ENCODE measurements at regions not wholly inside any gene's neighbourhood (a gene's known extent, or its start where the extent isn't known, plus 50 kb on each side); places are given as distances from the start of the nearest gene placed in this dataset.

DNA sequence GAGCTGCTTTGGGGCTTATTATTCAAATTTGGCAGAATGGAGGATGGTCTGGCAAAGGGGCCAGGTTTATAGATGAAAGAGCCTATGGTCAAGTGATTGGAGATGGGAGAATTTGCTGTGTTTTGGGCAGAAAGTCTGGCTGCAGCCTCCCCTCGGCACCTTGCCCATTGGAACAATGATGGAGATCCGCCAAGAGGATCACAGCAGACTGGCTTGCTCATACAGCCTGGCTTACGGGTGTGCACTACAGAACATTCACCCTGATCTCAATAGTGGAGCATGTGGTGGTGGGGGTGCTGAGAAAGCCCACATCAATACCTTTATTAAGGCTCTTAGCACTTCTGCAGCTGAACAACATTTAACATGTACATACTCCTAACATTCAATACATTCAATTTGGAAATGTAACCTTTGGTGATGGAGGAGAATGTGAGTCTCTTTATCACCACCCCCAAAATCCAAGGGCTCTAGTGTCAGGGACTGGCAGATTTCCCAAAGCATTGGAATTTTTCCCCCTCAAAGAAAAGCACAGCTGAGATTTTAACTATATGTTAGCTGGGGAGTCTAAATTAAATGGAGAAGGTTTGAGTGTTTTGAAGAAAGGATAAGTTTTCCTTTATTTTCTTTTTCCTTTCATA is 118.4 kb upstream of the TMC3 start (continued):
- TF ChIP-seq, protein P1, sequence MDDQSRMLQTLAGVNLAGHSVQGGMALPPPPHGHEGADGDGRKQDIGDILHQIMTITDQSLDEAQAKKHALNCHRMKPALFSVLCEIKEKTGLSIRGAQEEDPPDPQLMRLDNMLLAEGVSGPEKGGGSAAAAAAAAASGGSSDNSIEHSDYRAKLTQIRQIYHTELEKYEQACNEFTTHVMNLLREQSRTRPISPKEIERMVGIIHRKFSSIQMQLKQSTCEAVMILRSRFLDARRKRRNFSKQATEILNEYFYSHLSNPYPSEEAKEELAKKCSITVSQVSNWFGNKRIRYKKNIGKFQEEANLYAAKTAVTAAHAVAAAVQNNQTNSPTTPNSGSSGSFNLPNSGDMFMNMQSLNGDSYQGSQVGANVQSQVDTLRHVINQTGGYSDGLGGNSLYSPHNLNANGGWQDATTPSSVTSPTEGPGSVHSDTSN (IDR thresholded peaks at IDR 0.05), result no peak
- no peak for TF ChIP-seq FOSL2 (IDR thresholded peaks at IDR 0.05; ENCODE audit: borderline replicate concordance, low read depth)

DNA sequence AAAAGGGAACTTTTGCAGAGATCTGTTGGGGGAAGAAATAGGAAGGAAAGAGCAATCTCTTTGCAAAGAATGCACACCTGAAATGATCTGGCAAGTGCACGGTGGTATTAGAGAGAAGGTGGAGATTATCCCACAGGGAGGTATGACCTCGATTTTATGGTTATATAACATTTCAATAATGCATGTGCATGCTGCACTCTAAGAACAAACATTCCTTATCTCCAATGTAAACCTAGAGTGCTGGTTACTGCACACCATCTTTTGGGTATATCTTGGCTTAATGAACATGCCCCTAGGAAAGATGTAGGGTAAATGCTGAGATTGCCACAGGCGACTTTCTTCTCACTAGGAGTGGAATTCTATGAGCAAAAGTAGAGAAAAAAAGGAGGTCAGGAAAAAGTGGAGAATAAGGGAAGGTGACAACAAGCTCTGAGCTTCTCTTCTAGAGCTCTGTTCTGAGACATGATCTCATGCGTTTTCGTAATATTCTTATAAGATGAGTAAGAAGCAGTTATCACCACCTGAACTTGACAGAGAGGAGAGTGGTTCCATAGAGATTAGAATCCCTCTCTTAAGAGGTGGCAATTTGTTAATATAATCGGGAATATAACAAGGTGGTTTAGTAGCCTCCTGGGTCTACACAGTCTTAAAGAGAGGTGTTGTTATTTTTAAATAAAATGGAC is 117.5 kb upstream of the TMC3 start:
- TF ChIP-seq GABPA (IDR thresholded peaks at IDR 0.05; ENCODE audit: low read depth), result no peak
- TF ChIP-seq RXRA (IDR thresholded peaks at IDR 0.05; ENCODE audit: borderline replicate concordance, low read depth), result no peak
- no peak for TF ChIP-seq EP300 (IDR thresholded peaks at IDR 0.05; ENCODE audit: borderline replicate concordance in 1 of 2, low read depth in 1 of 2, low read length in 1 of 2)
- no peak for TF ChIP-seq MXI1 (IDR thresholded peaks at IDR 0.05; ENCODE audit: low read depth, low read length)
- no peak for TF ChIP-seq NFIC (IDR thresholded peaks at IDR 0.05; ENCODE audit: borderline replicate concordance)
- TF ChIP-seq RAD21 (IDR thresholded peaks at IDR 0.05; ENCODE audit: low read length), result no peak
- TF ChIP-seq, protein P2, sequence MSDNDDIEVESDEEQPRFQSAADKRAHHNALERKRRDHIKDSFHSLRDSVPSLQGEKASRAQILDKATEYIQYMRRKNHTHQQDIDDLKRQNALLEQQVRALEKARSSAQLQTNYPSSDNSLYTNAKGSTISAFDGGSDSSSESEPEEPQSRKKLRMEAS (IDR thresholded peaks at IDR 0.05; ENCODE audit: low read depth), result no peak
- TF ChIP-seq TEAD4 (IDR thresholded peaks at IDR 0.05; ENCODE audit: borderline replicate concordance, insufficient read depth), result no peak
- no peak for TF ChIP-seq FOXJ3 (CRISPR knock-in tag; IDR thresholded peaks at IDR 0.05)
- TF ChIP-seq, protein P1 (IDR thresholded peaks at IDR 0.05), result no peak
- no peak for TF ChIP-seq SIN3A (IDR thresholded peaks at IDR 0.05; ENCODE audit: borderline replicate concordance, low read depth, low read length)
- TF ChIP-seq, protein P3, sequence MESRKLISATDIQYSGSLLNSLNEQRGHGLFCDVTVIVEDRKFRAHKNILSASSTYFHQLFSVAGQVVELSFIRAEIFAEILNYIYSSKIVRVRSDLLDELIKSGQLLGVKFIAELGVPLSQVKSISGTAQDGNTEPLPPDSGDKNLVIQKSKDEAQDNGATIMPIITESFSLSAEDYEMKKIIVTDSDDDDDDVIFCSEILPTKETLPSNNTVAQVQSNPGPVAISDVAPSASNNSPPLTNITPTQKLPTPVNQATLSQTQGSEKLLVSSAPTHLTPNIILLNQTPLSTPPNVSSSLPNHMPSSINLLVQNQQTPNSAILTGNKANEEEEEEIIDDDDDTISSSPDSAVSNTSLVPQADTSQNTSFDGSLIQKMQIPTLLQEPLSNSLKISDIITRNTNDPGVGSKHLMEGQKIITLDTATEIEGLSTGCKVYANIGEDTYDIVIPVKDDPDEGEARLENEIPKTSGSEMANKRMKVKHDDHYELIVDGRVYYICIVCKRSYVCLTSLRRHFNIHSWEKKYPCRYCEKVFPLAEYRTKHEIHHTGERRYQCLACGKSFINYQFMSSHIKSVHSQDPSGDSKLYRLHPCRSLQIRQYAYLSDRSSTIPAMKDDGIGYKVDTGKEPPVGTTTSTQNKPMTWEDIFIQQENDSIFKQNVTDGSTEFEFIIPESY (IDR thresholded peaks at IDR 0.05; ENCODE audit: borderline replicate concordance, low read depth), result no peak
- no peak for TF ChIP-seq TCF12 (IDR thresholded peaks at IDR 0.05)
- TF ChIP-seq FOSL2 (IDR thresholded peaks at IDR 0.05; ENCODE audit: borderline replicate concordance, low read depth), result no peak
- Histone ChIP-seq H3K27me3 (ENCODE audit: insufficient read depth) (no peaks in the 10 kb centered on the region), H3K4me1 (ENCODE audit: control insufficient read depth in 1 of 2, insufficient read depth in 2 of 2, low read depth in 1 of 2, low read length in 1 of 2) (no peaks in the 10 kb centered on the region; a peak in 1 of 4 replicates), H3K9ac (no peak overlapping the region), H3K27ac (ENCODE audit: low read depth in 2 of 2, low read length in 1 of 2) (no peak overlapping the region), H3K4me2 (no peak overlapping the region), H2AFZ (ENCODE audit: low read depth) (no peak overlapping the region), H3K36me3 (replicated peaks in 1 of 2; ENCODE audit: control insufficient read depth in 1 of 2, insufficient read depth in 2 of 2, low read length in 1 of 2) (no peaks in the 10 kb centered on the region), H3F3A (replicated peaks; ENCODE audit: insufficient read depth) (no peaks in the 10 kb centered on the region), H3K9me3 (no peaks in the 10 kb centered on the region), H3K9me2 (no peaks in the 10 kb centered on the region; the same call in 1 of the 2 replicates), H3K79me2 (ENCODE audit: insufficient read depth) (no peaks in the 10 kb centered on the region), H3K4me3 (ENCODE audit: low read depth in 2 of 2, low read length in 1 of 2) (no peak overlapping the region), H4K20me1 (ENCODE audit: insufficient read depth) (no peaks in the 10 kb centered on the region)
- ChIA-PET CTCF (interaction anchor here (0.6 to 1.6 kb wide), 2 partner anchors 10 to 448 kb away, joined by 3 to 5 read pairs; no protein-coding TSS in a partner anchor), POLR2A (no interaction called here)
- no peak for DNase-seq
- 58% methylated on average over 6 of the region's 6 CpGs for WGBS (ENCODE audit: low lambda C conversion rate)
